Astrocyte of the hippocampus (primary cell): ENCODE measurements at regions not wholly inside any gene's neighbourhood (a gene's known extent, or its start where the extent isn't known, plus 50 kb on each side); places are given as distances from the start of the nearest gene placed in this dataset.
"Not testable (repeated sequence)": the region's sequence is repeated elsewhere in the genome, so short reads cannot be mapped to it uniquely, and the experiment has no call there.

Experiments used
- DNase-seq: peaks from one replicate; pipeline ENCODE4 v3.0.0; 2011; ENCODE audit warnings: low read depth, low spot score

- DNase-seq: no peak
Measured at GRCh38 chr5:120917214-120917758, 453.2 kb downstream of the PRR16 start.

GRCh38 chr5:120919017-120919416 is 454.9 kb downstream of the PRR16 start:
- DNase-seq: no peak

DNA sequence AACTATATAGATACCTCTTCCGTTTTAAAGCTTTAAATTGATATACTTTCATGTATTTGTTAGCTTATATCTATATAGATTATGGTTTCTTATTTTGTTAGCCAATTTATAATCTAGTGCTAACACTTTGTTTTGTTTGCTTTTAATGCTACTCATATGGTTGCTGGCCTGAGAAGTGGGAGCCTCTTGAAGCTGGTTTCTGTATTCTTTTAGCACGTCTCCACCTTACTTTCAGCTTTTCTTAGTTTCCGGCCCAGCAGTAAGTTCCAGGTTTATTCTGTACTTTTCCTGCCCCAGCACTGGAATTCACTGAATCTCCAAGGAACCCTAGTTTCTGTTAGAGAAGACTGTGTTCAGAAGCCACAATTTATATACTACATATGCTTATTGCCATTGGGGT is 458.9 kb downstream of the PRR16 start:
- no peak for DNase-seq

GRCh38 chr5:120926471-120926870 is 462.4 kb downstream of the PRR16 start:
- no peak for DNase-seq

DNA sequence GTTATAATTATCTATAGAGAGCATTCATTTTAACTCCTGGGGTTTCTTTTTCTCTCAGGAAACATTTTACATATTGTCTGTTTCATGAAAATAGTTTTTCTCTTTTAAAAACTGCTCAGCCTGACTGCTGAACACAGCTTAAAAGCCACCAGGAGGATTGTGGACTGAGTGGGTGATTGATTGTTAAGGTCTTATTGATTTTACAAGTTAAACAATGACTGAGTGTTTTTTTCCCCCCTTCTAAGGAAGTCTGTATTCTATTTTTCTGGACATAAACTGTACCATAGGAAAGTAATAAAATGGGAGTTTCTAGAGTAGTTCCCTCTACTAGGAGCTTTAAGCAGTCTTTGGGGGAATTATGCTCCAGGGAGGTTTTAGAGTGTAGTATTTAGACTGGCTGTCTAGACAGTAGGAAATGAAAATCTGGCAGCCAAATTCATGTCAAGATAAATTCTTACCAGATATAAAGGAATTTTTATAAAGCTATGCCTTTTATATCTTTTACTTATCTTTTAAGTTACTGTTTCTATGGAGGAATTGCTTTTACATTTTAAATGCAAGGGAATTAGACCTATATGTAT is 463.9 kb downstream of the PRR16 start:
- DNase-seq: no peak

- no peak for DNase-seq
Measured at GRCh38 chr5:120932480-120932879, 468.4 kb downstream of the PRR16 start.

DNA sequence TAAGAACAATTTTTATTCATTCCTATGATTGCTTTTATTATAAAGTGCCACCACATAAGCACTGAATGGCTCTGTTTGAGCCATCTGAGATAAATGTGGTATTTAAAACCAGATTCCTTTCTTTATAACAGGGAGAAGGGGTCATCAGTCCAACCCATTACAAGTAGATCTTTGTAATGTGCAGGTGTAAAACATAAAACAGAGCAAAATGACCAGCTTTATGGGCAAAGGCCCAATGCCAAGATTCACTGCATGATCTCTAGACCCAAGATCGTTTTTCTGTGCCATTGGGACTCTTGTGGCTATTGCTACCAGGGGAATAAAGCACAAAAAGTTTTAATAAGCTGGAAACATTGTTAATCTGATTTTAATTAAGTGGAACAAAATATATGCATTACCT is 469.9 kb downstream of the PRR16 start:
- no peak for DNase-seq

- DNase-seq: no peak
Measured at GRCh38 chr5:120936652-120937051, 472.6 kb downstream of the PRR16 start.

DNA sequence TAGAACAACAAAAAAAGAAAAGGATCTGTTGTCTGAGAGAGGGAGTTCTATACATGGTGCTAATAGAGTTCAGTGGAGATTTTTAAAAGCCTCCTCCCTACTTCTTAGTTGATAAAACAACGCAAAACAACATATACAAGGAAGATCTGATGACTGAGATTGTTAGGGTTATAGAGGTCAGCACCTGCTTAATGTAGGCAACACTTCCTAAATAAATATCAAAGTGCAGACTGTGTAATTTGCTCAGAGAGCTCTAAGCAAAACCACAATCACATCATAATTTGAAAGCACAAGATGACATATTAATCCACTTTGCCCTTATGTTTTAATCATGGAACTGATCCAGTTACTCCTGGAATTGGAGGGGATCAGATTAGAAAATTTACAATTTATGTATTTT is 474.5 kb downstream of the PRR16 start:
- DNase-seq: no peak

- peak; percentile 5 for DNase-seq
Measured at GRCh38 chr5:120942596-120943350, 478.7 kb downstream of the PRR16 start.

GRCh38 chr5:120949596-120949995 is 485.5 kb downstream of the PRR16 start:
- not testable (repeated sequence) for DNase-seq

- DNase-seq: not testable (repeated sequence)
Measured at GRCh38 chr5:120953445-120953844, 489.3 kb downstream of the PRR16 start.

GRCh38 chr5:120954255-120954654 is 490.2 kb downstream of the PRR16 start:
- no peak for DNase-seq

- DNase-seq: no peak
Measured at GRCh38 chr5:120955795-120956194, 491.7 kb downstream of the PRR16 start.

DNA sequence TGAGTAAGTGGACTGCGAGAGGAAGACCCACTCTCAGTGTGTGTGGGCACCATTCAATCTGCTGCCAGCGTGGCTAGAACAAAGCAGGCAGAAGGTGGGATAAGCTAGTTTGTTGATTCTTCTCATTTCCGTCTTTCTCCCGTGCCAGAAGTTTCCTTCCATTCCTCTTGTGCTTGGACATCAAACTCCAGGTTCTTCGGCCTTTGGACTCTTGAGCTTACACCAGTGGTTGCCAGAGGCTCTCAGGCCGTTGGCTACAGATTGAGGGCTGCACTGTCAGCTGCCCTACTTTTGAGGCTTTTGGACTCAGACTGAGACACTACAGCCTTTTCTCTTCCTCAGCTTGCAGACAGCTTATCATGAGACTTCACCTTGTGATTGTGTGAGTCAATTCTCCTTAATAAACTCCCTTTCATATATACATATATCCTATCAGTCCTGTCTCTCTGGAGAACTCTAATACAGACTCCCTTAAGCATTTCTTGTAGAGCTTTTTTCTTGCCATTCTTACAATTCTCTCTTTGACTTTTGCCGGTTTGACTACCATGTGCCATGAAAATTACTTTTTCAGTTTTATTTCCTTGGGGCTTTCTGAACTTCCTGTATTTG is 494.9 kb downstream of the PRR16 start:
- DNase-seq: no peak

DNA sequence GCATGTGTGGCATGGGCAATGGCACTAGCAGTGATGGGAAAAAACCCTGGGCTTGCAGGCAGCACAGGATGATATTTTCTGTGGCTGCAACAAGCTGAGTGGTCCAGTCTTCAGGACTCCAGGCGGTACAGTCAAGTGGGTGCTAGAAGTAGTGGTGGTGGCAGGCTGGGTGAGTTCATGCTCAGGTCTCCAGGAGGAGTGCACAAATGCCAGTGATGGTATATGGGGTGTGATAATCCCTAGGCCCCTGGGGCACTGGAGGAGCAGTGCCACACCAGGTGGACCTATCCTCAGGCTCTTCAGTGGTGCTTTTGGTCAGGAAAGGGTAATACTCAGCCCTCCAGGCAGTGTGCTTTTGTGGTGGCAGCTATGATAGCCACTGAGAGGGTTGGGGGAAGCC is 496.4 kb downstream of the PRR16 start:
- no peak for DNase-seq

DNA sequence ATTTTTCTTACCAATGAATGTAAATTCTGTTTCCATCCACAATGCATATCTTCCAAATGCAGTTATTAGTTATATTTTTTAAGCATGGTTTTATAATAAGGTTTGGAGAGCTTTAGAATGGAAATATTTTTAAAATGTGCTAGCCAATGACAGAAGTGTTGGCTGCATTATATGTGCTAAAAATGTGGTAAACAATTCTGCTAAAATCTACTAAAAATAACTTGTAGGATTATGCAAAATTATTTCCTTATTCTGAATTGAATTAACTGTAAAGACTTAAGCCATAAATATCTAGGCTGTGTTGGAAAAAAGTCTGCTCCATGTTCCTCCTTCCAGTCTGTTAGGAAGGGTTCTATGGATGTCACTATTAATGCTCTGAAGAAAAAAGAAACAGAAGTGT is 503.3 kb downstream of the PRR16 start:
- no peak for DNase-seq

- no peak for DNase-seq
Measured at GRCh38 chr5:120974690-120975089, 510.6 kb downstream of the PRR16 start.

- DNase-seq: no peak
Measured at GRCh38 chr5:120982351-120982750, 518.3 kb downstream of the PRR16 start.

GRCh38 chr5:120985526-120985925 is 521.4 kb downstream of the PRR16 start:
- no peak for DNase-seq

GRCh38 chr5:120988491-120988890 is 524.4 kb downstream of the PRR16 start:
- DNase-seq: no peak

DNA sequence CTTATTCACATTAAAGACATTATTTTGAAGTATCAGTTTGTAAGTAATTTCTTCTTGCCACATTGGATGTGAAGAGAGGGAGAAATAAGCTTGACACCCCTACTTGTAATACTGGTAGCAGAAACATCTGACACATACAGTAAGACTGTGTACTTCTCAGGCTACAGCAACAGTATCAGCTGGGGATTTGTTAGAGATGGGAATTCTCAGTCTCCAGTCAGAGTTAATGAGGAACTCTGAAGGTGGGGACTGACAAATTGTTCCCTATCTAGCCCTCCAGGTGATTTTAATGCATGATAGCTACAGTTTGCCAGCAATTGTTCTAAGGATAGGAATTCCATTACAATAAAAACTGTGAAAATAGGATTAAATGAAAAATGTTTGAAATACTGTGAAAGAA is 524.8 kb downstream of the PRR16 start:
- no peak for DNase-seq

- no peak for DNase-seq
Measured at GRCh38 chr5:120991569-120991968, 527.5 kb downstream of the PRR16 start.
